Neutrophil (primary cell): ENCODE measurements at regions not wholly inside any gene's neighbourhood (a gene's known extent, or its start where the extent isn't known, plus 50 kb on each side); places are given as distances from the start of the nearest gene placed in this dataset.
"Not testable (repeated sequence)": the region's sequence is repeated elsewhere in the genome, so short reads cannot be mapped to it uniquely, and the experiment has no call there.

ENCODE experiments used
- H3K27ac ChIP-seq: fragments of 200-600 bp; sonication (generic); 2 replicates; pipeline ENCODE4 v1.5.1; 2016; ENCODE audit warnings: mild to moderate bottlenecking, moderate library complexity
- H3K27me3 ChIP-seq: fragments of 200-600 bp; sonication (generic); 2 replicates; pipeline ENCODE4 v1.6.0; 2016; ENCODE audit warnings: mild to moderate bottlenecking
- H3K36me3 ChIP-seq: fragments of 200-600 bp; sonication (generic); 2 replicates; pipeline ENCODE4 v1.5.1; 2017
- H3K4me1 ChIP-seq, 2 experiments: fragments of 200-600 bp in 1 of 2; sonication (generic) in 1 of 2; 1 replicate in 1 of 2; 2 replicates in 1 of 2; pipeline versions ENCODE4 v1.5.1 to v1.6.1; 2013 to 2016; ENCODE audit warnings: low read depth in 1 of 2, low read length in 1 of 2, mild to moderate bottlenecking in 1 of 2, moderate library complexity in 1 of 2; ENCODE audit not compliant: control insufficient read depth in 1 of 2, insufficient read depth in 1 of 2
- H3K4me3 ChIP-seq, 2 experiments: fragments of 200-600 bp in 1 of 2; sonication (generic) in 1 of 2; 1 replicate in 1 of 2; 2 replicates in 1 of 2; pipeline ENCODE4 v1.5.1; 2013 to 2016; ENCODE audit warnings: low read depth in 1 of 2, low read length in 1 of 2, mild to moderate bottlenecking in 1 of 2, moderate library complexity in 1 of 2
- H3K9me3 ChIP-seq: fragments of 200-600 bp; sonication (generic); 2 replicates; pipeline ENCODE4 v1.5.1; 2016
- CTCF ChIP-seq: fragments of 200-600 bp; sonication (generic); IDR thresholded peaks from 2 replicates; pipeline ENCODE4 v1.5.1; 2016; ENCODE audit warnings: antibody characterized with exemption

GRCh38 chr19:30287973-30288372 lies 84.2 kb upstream of the ZNF536 start:
- H3K4me3 ChIP-seq, result no peak overlapping the region
- H3K27me3 ChIP-seq, result peaks cover 4% of the 10 kb centered on the region
- TF ChIP-seq CTCF, result no peak
- no peaks in the 10 kb centered on the region for H3K4me1 ChIP-seq
- H3K27ac ChIP-seq, result no peak overlapping the region
- H3K36me3 ChIP-seq, result no peaks in the 10 kb centered on the region
- H3K9me3 ChIP-seq, result no peaks in the 10 kb centered on the region

- H3K36me3 ChIP-seq, result no peaks in the 10 kb centered on the region
- H3K9me3 ChIP-seq, result no peaks in the 10 kb centered on the region
- TF ChIP-seq CTCF, result no peak
- H3K4me3 ChIP-seq, result no peak overlapping the region
- no peaks in the 10 kb centered on the region for H3K27me3 ChIP-seq
- H3K4me1 ChIP-seq, result no peaks in the 10 kb centered on the region
- H3K27ac ChIP-seq, result no peak overlapping the region
Observed at GRCh38 chr19:30288911-30289310, 83.3 kb upstream of the ZNF536 start.

GRCh38 chr19:30289336-30289735 lies 82.8 kb upstream of the ZNF536 start:
- Histone ChIP-seq H3K27me3 (no peaks in the 10 kb centered on the region), H3K27ac (no peak overlapping the region), H3K4me1 (no peaks in the 10 kb centered on the region), H3K36me3 (no peaks in the 10 kb centered on the region), H3K9me3 (no peaks in the 10 kb centered on the region), H3K4me3 (no peak overlapping the region)
- TF ChIP-seq CTCF, result no peak

- H3K27me3 ChIP-seq, result not testable (repeated sequence)
Observed at GRCh38 chr19:30290805-30291204, 81.4 kb upstream of the ZNF536 start.

GRCh38 chr19:30293051-30293785 lies 79.0 kb upstream of the ZNF536 start:
- no peaks in the 10 kb centered on the region for H3K27me3 ChIP-seq
- no peak for TF ChIP-seq CTCF
- no peaks in the 10 kb centered on the region for H3K36me3 ChIP-seq
- no peaks in the 10 kb centered on the region for H3K9me3 ChIP-seq
- H3K4me1 ChIP-seq, result no peaks in the 10 kb centered on the region
- H3K4me3 ChIP-seq, result no peak overlapping the region
- no peak overlapping the region for H3K27ac ChIP-seq

More at GRCh38 chr19:30290805-30291204, 81.4 kb upstream of the ZNF536 start:
- H3K36me3 ChIP-seq, H3K4me1 ChIP-seq, H3K9me3 ChIP-seq, H3K4me3 ChIP-seq, H3K27ac ChIP-seq: not testable (repeated sequence)

GRCh38 chr19:30297969-30298368 lies 74.2 kb upstream of the ZNF536 start:
- no peak for TF ChIP-seq CTCF
- Histone ChIP-seq H3K4me1 (no peaks in the 10 kb centered on the region), H3K9me3 (no peaks in the 10 kb centered on the region), H3K27me3 (no peaks in the 10 kb centered on the region), H3K36me3 (no peaks in the 10 kb centered on the region), H3K4me3 (no peak overlapping the region), H3K27ac (no peak overlapping the region)
